Transverse colon (tissue), 4 donors: ENCODE measurements at regions not wholly inside any gene's neighbourhood (a gene's known extent, or its start where the extent isn't known, plus 50 kb on each side); places are given as distances from the start of the nearest gene placed in this dataset.

Experiments
- CTCF ChIP-seq, 5 experiments: fragments of 200-600 bp in 3 of 5; fragments of 450-650 bp in 2 of 5; sonication (generic) in 3 of 5; IDR thresholded peaks; 1 replicate in 2 of 5; 2 replicates in 3 of 5; pipeline ENCODE4 v1.5.1; 2016 to 2017; ENCODE audit warnings: antibody characterized with exemption in 5 of 5, inconsistent platforms in 3 of 5, mild to moderate bottlenecking in 2 of 5, moderate library complexity in 1 of 5
- POLR2A ChIP-seq: fragments of 450-650 bp; IDR thresholded peaks from one replicate; pipeline ENCODE4 v1.6.1; 2016; ENCODE audit warnings: antibody characterized with exemption, mild to moderate bottlenecking, moderate library complexity
- POLR2AphosphoS5 ChIP-seq, 3 donors: sonication (generic); formaldehyde crosslinking; IDR thresholded peaks; one replicate each; pipeline ENCODE4 v1.6.1; 2016; ENCODE audit warnings: antibody characterized with exemption in 3 of 3

GRCh38 chr10:91708174-91708861, 75.4 kb upstream of the PPP1R3C start:
- TF ChIP-seq CTCF (IDR thresholded peaks at IDR 0.05): no peak
- TF ChIP-seq POLR2A: no peak
- TF ChIP-seq POLR2AphosphoS5 (IDR thresholded peaks at IDR 0.05): no peak
